ENCODE measurements at regions not wholly inside any gene's neighbourhood (a gene's known extent, or its start where the extent isn't known, plus 50 kb on each side); places are given as distances from the start of the nearest gene placed in this dataset.
"Not testable (repeated sequence)": the region's sequence is repeated elsewhere in the genome, so short reads cannot be mapped to it uniquely, and the experiment has no call there.

DNA sequence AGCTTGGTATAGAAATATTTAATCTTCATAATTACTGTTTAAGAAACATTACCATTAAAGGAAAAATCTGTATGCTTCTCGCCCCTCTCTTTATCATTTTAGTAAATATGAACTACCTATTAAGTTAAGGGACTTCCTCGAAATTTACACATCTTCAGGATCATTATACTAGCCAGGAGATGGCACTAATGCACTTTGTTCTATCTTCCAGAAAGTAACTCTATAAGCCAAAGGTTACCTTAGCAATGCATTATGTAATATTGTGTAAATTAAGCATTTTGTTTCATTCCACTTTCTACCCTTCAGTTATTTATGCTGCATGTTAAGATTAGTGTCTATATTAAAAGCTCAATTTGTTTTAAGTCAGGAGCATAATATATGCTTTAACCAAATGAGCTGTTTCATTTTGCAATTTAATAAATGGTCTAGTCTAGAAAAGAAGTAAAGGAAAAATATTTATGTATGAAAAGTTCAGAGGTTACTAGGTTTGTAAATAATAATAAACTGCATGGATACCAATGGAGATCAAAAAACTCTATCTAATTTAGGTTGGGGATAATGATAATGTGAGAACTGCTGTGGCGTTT is 128.5 kb downstream of the ANKRD7 start:
- Mint-ChIP-seq H3K4me3 (no peak overlapping the region), H3K4me1 (peaks cover 7% of the 10 kb centered on the region)

DNA sequence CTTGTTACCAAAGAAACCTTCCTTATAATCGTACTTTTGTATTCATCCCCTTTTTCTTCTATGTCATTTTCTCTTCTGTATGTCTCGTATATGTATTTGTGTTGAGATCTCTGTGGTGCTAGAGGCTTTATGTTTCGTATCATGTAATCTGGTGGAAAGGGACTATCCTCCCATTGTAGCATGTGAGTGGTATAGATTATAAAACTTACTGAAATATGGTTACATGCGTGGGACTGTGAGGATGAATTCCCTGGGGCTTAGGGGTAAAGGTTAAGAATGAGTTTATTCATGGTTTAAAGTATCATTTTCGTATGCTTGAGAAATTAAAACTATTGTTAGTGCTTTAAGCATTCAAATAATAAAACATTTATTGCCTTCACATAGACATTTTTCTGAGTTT is 141.9 kb downstream of the ANKRD7 start:
- no peak overlapping the region for H3K27ac Mint-ChIP-seq
- no peaks in the 10 kb centered on the region for H3K4me1 Mint-ChIP-seq
- no peaks in the 10 kb centered on the region for H3K27me3 Mint-ChIP-seq
- no peaks in the 10 kb centered on the region for H3K36me3 Mint-ChIP-seq
- H3K9me3 Mint-ChIP-seq = peaks cover 2% of the 10 kb centered on the region
- no peak for ATAC-seq
- no peak overlapping the region for H3K4me3 Mint-ChIP-seq

More for the DNA sequence above, 128.5 kb downstream of the ANKRD7 start:
- no peak for ATAC-seq
- Mint-ChIP-seq H3K36me3 (no peaks in the 10 kb centered on the region), H3K27ac (no peak overlapping the region), H3K9me3 (peaks cover 2% of the 10 kb centered on the region), H3K27me3 (peaks cover 6% of the 10 kb centered on the region)

DNA sequence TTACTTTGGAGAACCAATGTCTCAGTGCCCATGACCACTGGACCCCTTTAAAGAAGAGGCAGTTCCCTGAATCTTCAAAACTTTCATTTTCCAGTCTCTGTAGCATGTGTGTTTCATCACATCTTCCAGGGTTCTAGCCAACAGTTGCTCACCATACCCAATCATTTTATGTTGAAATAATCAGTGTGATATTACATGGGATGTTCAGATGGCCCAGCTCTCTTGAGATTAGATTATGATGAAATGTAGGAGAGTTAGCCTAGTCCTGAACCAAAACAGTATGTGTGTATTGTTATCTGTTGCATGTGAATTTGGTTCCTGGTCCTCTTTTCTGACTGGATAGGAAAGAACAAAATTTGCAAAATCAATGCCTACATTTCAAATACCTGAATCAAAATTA is 144.5 kb downstream of the ANKRD7 start:
- Mint-ChIP-seq H3K4me3 (no peak overlapping the region), H3K4me1 (no peaks in the 10 kb centered on the region), H3K9me3 (peaks cover 2% of the 10 kb centered on the region), H3K27ac (no peak overlapping the region), H3K36me3 (no peaks in the 10 kb centered on the region), H3K27me3 (no peaks in the 10 kb centered on the region)
- ATAC-seq = no peak

DNA sequence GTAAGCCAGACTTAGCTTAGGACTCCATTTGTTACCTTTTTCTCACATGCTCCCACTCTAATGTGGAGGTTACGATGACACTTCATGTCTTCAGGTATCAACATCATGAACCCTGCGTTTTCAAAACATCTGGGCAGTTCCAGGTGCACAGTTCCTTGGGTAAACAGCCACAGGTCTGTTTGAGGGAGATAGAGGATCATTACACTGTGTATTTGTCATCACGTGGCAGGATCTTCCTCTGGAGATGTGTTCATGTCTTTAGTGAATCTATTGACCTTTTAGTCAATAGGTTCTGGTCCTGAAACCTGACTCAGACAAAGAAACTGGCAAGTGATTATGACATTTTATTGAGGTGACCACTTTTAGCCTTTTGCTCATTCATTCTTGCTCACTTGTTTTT is 145.5 kb downstream of the ANKRD7 start:
- Mint-ChIP-seq H3K27me3 (no peaks in the 10 kb centered on the region), H3K4me1 (no peaks in the 10 kb centered on the region), H3K9me3 (peaks cover 2% of the 10 kb centered on the region), H3K4me3 (no peak overlapping the region), H3K27ac (no peak overlapping the region), H3K36me3 (no peaks in the 10 kb centered on the region)
- no peak for ATAC-seq

DNA sequence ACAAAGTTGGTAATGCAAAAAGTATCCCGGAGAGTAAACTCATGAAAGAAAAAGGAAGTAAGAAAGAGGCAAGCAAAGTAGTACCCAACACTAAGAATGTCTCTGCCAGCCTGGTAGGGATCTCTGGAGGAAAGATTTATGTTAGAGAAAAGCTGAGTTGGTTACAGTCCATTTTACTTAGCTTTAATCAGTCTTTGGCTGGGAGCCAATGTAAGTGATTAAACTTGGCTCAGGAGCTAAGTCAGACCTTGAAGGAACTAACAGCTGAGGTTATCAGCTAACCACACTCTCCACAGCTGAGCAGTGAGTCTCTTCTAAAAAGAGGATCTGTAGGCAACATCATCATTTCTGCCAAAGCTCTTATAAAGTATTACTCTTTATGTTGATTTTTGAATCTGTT is 148.0 kb downstream of the ANKRD7 start:
- Mint-ChIP-seq H3K27me3 (no peaks in the 10 kb centered on the region), H3K4me3 (no peak overlapping the region), H3K27ac (no peak overlapping the region), H3K9me3 (peaks cover 2% of the 10 kb centered on the region), H3K36me3 (no peaks in the 10 kb centered on the region), H3K4me1 (no peaks in the 10 kb centered on the region)
- no peak for ATAC-seq

DNA sequence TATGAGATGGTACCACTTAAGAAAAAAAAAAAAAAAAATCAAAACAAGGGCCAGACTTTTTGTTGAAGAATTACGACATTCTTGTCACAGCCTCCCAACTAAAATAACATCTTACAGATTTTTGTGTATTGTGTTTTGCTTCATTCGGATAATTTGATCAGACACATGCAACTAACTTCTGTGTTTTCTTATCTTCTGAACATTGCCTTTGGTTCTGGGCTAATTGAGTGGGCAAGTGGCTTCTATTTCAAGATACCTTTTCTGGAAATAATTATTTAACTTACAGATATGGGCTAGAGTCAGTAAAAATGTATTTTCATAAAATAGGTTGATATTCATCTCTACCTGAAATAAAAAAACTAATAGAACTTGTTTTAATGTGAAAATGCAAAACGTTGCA is 165.1 kb downstream of the ANKRD7 start:
- Mint-ChIP-seq H3K27me3 (no peaks in the 10 kb centered on the region), H3K9me3 (peaks cover 2% of the 10 kb centered on the region), H3K4me1 (no peaks in the 10 kb centered on the region), H3K36me3 (no peaks in the 10 kb centered on the region), H3K4me3 (no peak overlapping the region), H3K27ac (no peak overlapping the region)
- no peak for ATAC-seq

DNA sequence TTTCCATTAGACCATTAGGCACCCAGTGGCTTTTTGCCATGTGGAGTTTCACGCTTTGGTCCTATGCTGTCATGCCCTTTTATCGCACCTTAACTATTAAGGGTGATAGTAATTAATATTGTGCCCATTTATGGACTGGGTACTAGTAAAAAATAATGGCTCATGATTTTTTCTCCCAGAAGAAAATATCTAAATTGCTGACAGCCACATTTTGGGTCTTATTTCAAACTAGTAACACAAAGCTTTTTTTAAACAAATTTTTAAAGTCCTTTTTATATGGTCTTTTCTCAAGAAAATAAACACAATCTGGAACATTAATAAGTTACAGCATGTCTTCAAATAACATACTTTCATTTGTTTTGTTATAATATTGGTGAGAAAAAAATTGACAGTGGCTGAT is 179.7 kb downstream of the ANKRD7 start:
- H3K36me3 Mint-ChIP-seq = no peaks in the 10 kb centered on the region
- peaks cover 2% of the 10 kb centered on the region for H3K9me3 Mint-ChIP-seq
- H3K27ac Mint-ChIP-seq = no peak overlapping the region
- ATAC-seq = no peak
- H3K4me1 Mint-ChIP-seq = no peaks in the 10 kb centered on the region
- H3K27me3 Mint-ChIP-seq = no peaks in the 10 kb centered on the region
- no peak overlapping the region for H3K4me3 Mint-ChIP-seq

DNA sequence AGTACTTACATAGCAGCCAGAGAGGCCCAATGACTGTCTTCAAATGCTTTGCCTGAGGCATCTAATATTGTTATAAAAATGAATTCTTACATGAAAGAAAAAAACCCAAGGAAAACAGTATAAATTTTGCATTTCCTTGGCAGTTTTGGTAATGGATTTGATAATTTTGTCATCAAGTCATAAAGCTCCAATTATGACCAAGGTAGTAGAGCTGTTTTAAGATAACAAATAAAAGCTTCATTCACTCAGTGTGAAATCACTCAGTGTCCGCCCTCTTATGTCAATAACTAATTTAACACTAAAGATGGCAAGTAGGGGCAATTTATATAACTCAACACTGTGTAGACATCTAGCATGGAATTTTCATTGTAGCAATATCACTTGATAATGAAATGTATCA is 193.9 kb downstream of the ANKRD7 start:
- H3K9me3 Mint-ChIP-seq = no peaks in the 10 kb centered on the region
- no peaks in the 10 kb centered on the region for H3K4me1 Mint-ChIP-seq
- ATAC-seq = no peak
- no peaks in the 10 kb centered on the region for H3K36me3 Mint-ChIP-seq
- H3K27me3 Mint-ChIP-seq = no peaks in the 10 kb centered on the region
- H3K4me3 Mint-ChIP-seq = no peak overlapping the region
- H3K27ac Mint-ChIP-seq = no peak overlapping the region

DNA sequence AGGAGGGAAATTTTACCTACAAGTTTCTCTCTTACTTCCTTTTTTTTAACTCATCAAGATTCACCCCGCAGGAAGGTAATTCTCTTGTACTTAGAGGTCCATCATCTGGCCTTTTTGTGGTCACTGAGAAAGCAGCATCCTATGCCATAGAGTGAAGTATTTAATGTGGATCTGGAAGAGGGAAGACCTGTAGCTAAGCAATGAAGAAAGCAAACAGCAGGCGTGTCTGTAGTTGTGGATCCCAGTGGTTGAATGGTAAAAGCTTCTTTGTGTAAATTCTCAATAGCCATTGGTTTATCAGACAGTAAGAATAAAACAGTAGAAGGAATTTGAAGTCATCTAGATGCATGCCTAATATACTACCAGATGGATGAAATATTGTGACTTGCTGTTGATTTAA is 196.4 kb downstream of the ANKRD7 start:
- Mint-ChIP-seq H3K36me3 (no peaks in the 10 kb centered on the region), H3K27ac (no peak overlapping the region), H3K27me3 (no peaks in the 10 kb centered on the region), H3K4me3 (no peak overlapping the region), H3K9me3 (no peaks in the 10 kb centered on the region), H3K4me1 (no peaks in the 10 kb centered on the region)
- no peak for ATAC-seq

DNA sequence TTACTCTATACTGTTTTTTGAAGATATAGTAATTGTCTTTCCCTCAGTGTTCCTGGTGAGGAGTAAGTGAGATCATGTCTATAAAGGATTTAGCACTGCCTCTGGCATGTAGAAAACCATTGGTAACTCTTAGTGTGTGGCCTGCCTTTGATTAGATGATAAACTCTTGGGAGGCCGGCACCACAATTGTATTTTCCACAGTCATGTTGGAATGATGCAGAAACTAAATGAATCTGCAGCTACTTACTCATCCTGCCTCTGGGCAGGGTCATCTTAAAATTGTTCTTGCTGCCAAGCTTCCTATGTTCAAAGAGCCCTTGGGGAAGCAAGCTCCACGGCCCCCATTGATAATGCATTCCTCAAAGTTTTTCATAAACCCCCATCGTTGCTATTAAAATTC is 204.6 kb downstream of the ANKRD7 start:
- no peak overlapping the region for H3K4me3 Mint-ChIP-seq
- no peaks in the 10 kb centered on the region for H3K36me3 Mint-ChIP-seq
- H3K9me3 Mint-ChIP-seq = peaks cover 9% of the 10 kb centered on the region
- no peak for ATAC-seq
- no peak overlapping the region for H3K27ac Mint-ChIP-seq
- H3K4me1 Mint-ChIP-seq = no peaks in the 10 kb centered on the region
- no peaks in the 10 kb centered on the region for H3K27me3 Mint-ChIP-seq

DNA sequence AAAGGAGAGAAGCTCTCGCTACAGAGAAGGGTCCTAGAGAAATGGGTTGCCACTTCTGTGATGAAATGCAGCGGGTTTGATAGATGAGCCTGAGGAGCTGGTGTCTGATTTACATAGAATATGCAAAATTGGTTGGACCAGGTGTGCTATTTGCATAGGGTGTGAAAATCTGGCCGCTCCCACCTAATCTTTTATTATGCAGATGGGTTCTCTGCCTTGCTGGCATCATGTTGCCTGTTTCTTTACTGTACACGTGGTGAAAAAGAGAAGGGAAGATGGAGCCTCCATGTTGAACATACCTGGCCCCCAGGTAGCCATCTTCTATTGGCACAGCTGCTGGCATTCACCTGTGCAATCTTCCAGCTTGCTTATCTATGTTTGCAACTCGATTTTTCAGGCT is 212.2 kb downstream of the ANKRD7 start:
- no peaks in the 10 kb centered on the region for H3K4me1 Mint-ChIP-seq
- peaks cover 8% of the 10 kb centered on the region for H3K9me3 Mint-ChIP-seq
- ATAC-seq = no peak
- H3K36me3 Mint-ChIP-seq = no peaks in the 10 kb centered on the region
- H3K27me3 Mint-ChIP-seq = no peaks in the 10 kb centered on the region
- H3K27ac Mint-ChIP-seq = no peak overlapping the region
- H3K4me3 Mint-ChIP-seq = no peak overlapping the region

DNA sequence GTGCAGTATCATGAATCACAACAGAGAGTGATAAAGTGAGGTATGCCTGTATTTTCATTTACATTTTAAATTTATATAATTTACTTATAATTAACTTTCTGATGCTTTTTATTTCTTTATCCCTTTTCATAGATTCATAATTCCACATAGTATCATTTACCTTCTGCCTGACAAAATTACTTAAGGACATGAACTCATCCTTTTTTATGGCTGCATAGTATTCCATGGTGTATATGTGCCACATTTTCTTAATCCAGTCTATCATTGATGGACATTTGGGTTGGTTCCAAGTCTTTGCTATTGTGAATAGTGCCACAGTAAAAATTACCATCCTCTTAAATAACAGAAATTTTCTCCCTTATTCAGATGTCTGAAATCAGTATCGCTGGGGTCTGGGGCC is 224.5 kb downstream of the ANKRD7 start:
- H3K27ac Mint-ChIP-seq, H3K4me3 Mint-ChIP-seq, H3K9me3 Mint-ChIP-seq, ATAC-seq, H3K27me3 Mint-ChIP-seq, H3K36me3 Mint-ChIP-seq, H3K4me1 Mint-ChIP-seq: not testable (repeated sequence)

DNA sequence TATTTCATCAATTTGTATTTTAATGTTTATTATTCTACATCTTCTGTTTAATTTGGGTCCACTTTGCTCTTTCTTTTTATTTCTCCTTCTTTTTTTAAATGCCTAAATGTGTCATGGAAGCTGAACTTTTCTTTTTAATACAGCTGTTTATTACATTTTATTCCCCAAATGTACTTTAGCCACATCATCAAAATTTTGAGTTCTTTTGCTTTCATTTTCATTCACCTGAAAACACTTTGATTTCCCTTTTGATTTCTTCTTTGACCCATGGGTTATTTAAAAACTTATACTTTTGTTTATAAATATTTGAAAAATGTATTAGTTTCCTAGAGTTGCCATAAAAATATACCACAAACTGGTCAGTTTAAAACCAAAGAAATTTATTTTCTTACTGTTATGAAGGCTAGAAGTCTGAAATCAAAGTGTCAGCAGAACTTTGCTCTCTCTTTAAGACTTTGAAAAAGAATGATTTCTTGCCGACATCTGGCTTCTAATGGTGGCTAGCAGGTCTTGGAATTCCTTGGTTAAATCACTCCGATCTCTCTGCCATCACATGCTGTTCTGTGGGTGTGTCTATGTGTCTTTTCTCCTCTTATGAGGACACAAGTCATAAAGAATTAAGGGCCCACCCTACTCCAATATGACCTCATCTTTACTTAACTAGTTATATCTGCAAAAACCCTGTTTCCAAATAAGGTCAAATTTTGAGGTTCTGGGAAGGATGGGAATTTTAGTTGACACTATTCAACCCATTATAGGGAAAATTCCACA is 225.5 kb downstream of the ANKRD7 start:
- Mint-ChIP-seq H3K4me3 (no peak overlapping the region), H3K27ac (no peak overlapping the region), H3K36me3 (no peaks in the 10 kb centered on the region), H3K4me1 (no peaks in the 10 kb centered on the region), H3K9me3 (no peaks in the 10 kb centered on the region), H3K27me3 (no peaks in the 10 kb centered on the region)
- ATAC-seq = no peak

DNA sequence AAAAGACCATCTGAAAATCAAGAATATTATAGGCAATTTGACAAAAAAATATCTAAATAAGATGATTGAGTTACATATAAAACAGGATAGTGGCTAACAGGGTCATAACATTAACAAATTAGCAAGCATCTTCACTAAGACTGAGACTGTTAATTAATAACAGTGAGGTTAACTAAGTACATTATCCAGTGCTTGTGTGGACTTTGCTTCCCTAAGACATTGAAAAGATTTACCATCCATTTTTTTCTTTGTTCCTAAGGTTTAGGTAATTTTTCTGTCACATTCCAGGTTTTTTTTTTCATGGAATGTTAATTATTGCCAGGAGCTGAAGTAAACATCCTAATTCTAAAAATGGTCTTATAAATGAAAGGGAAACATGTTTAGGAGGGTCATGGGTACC is 227.6 kb downstream of the ANKRD7 start:
- H3K27me3 Mint-ChIP-seq = no peaks in the 10 kb centered on the region
- H3K4me3 Mint-ChIP-seq = no peak overlapping the region
- ATAC-seq = no peak
- no peaks in the 10 kb centered on the region for H3K9me3 Mint-ChIP-seq
- no peak overlapping the region for H3K27ac Mint-ChIP-seq
- no peaks in the 10 kb centered on the region for H3K36me3 Mint-ChIP-seq
- H3K4me1 Mint-ChIP-seq = no peaks in the 10 kb centered on the region

DNA sequence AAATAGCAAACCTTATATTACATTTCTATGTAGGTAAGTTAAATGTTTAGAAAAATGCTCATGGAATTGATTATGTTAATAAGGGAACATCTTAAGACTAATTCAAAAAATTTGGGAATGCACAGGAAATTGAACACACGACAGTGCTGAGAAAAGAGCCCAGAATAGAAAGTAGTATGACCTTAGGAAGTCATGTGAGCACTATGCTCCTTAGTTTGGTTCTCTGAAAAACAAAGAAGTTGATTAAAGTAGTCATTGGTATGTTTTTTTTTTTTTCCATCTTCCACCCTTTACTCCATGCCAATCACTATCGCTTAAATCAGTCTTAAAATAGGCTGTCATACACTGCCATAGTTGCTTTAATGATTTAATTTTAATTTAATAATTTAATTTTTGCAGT is 242.9 kb downstream of the ANKRD7 start:
- Mint-ChIP-seq H3K9me3 (peaks cover 6% of the 10 kb centered on the region), H3K36me3 (no peaks in the 10 kb centered on the region), H3K27me3 (no peaks in the 10 kb centered on the region), H3K4me1 (no peaks in the 10 kb centered on the region), H3K4me3 (no peak overlapping the region), H3K27ac (no peak overlapping the region)
- no peak for ATAC-seq

DNA sequence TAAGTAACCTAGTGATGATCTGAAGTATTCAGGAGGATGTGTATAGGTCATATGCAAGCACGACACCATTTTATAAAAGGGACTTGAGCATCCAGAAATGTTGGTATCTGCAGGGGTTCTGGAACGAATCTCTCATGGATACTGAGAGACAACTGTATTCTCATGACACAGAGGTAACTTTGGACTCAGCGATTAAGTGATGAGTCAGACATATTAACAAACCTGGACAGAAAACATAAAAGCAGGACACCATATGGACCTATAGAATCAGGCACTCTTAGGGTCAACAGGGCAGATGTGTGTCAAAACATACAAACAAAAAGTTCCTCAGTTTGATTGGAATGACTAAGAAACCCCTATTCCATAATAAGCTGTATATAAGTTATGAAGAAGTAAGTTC is 248.1 kb downstream of the ANKRD7 start:
- Mint-ChIP-seq H3K27ac (no peak overlapping the region), H3K4me1 (no peaks in the 10 kb centered on the region), H3K27me3 (no peaks in the 10 kb centered on the region), H3K9me3 (no peaks in the 10 kb centered on the region), H3K4me3 (no peak overlapping the region), H3K36me3 (no peaks in the 10 kb centered on the region)
- ATAC-seq = no peak

Measured in stimulated activated memory B cell treated with anti-CD40 and anti-IgM and Interleukin-4, amounts not matched to agents 10 μg/mL and 1 μg/mL and 100 μg/mL, for 72 hours (primary cell).